CD4-positive, alpha-beta T cell treated with Interleukin-15 for 4 hours (primary cell): ENCODE measurements at regions not wholly inside any gene's neighbourhood (a gene's known extent, or its start where the extent isn't known, plus 50 kb on each side); places are given as distances from the start of the nearest gene placed in this dataset.

Experiments
- DNase-seq: peaks from one replicate; pipeline ENCODE4 v3.0.0-alpha.2; 2020; ENCODE audit warnings: low spot score

DNA sequence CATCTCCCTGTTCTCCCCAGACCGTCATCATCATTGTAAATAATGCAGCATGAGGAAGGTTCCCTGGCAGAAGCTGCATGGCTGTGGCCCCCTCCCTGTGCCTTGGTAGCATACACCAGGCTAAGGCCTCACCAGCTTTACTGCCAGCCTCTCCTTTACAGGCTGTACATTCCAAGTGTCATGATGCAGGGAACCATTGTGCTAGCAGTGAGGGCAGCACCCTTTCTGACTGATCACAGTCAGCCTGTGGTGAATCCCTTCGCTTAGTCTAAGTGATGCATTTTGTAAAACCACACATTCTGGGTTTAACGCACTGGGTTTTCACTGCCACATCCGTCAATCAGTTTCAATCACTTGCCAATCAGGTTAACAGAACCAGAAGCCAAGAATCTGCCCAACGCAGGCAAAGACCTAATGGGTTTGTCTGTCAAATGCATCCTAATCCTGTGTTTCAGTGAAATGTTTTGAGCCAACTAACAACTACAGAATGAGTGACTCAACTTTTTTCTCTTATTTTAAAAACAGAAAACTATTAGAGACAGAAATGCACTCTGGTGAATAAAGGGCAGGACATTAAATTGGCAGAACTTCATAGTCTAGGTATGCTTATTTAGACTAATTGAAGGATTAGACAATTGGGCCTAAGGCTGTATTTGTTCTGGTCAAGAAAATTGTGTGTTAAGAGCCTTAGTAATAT lies 225.9 kb upstream of the DPH6 start:
- no peak for DNase-seq

- no peak for DNase-seq
Observed at GRCh38 chr15:35774653-35775052, 228.7 kb upstream of the DPH6 start.

DNA sequence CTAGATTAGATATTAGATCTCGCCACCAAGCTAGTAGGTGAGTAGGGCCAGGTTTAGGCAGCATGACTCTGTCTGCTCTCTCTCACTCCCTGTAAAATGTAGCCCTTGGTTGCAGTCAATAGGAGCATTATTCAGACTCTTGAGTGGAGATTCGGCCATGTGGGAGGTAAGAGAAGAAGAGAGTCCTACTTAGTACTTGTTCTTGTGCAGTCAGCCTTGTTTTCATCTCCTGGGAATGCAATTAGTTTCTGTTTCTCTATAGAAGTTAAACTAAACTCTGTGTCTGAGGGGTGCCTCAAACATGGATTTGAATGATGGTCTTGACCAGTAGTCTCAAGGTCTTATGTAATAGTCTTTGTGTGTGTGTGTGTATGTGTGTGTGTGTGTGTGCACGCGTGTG lies 229.5 kb upstream of the DPH6 start:
- DNase-seq: no peak

GRCh38 chr15:35777061-35777460 lies 231.1 kb upstream of the DPH6 start:
- no peak for DNase-seq

GRCh38 chr15:35783203-35783602 lies 237.2 kb upstream of the DPH6 start:
- DNase-seq: no peak

DNA sequence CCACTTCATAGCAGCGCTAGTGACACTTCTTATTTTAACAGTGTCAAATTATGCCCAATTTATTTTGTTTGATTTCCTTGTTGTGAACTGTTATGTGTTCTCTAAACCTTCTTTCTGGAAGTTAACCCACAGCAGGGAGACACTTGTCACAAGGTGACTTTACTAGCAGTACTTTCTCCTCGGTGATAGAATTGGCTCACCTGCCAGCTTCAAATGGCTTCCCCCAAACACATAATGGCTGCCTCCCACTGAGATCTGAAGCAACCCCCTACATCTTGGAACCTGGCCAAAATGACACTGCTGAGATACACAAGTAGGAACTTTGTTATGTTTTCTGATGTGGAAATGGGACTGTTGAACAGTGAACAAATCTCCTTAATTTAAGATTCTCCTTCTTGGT lies 238.8 kb upstream of the DPH6 start:
- DNase-seq: no peak

- no peak for DNase-seq
Observed at GRCh38 chr15:35810007-35810406, 264.0 kb upstream of the DPH6 start.

- DNase-seq: no peak
Observed at GRCh38 chr15:35813573-35813972, 267.6 kb upstream of the DPH6 start.

- no peak for DNase-seq
Observed at GRCh38 chr15:35818846-35819245, 272.9 kb upstream of the DPH6 start.

DNA sequence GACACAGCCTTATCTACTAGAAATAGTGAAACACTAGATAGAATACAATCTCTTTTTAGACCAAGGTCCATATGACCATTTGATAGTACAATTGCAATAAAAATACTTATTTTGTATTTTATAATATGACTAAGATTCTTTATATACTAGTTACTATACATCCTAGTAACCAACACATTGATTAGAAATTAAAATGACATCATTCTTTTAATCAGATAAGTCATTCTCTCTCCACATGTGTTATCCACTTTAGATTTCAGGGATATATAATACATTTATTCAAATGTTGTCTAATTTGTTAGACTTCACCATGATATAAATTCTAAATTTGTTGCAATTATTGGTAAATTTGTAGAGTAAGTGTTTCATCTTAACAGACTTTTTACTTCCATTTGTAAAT lies 276.2 kb upstream of the DPH6 start:
- no peak for DNase-seq

- no peak for DNase-seq
Observed at GRCh38 chr15:35827141-35827540, 281.2 kb upstream of the DPH6 start.

GRCh38 chr15:35827911-35828310 lies 281.9 kb upstream of the DPH6 start:
- DNase-seq: no peak

DNA sequence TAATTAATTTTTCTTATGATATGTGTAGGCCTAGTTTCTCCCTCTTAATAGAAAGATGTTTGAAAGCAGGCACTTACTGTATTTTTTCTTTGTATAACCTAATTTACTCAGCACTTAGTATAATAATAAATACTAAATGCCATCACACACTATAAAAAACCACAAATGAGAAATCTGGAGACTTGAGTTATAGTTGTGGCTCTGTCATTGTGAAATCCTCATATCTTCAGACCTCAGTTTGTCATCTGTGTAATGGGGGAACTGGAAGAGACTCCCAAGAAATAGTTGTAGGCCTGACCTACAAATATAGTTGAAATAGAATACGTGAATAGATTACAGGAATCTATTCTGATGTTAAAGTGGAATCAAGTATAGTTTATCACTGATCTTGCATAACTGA lies 287.6 kb upstream of the DPH6 start:
- no peak for DNase-seq

- no peak for DNase-seq
Observed at GRCh38 chr15:35834216-35834830, 288.4 kb upstream of the DPH6 start.

- no peak for DNase-seq
Observed at GRCh38 chr15:35834866-35835265, 288.9 kb upstream of the DPH6 start.

DNA sequence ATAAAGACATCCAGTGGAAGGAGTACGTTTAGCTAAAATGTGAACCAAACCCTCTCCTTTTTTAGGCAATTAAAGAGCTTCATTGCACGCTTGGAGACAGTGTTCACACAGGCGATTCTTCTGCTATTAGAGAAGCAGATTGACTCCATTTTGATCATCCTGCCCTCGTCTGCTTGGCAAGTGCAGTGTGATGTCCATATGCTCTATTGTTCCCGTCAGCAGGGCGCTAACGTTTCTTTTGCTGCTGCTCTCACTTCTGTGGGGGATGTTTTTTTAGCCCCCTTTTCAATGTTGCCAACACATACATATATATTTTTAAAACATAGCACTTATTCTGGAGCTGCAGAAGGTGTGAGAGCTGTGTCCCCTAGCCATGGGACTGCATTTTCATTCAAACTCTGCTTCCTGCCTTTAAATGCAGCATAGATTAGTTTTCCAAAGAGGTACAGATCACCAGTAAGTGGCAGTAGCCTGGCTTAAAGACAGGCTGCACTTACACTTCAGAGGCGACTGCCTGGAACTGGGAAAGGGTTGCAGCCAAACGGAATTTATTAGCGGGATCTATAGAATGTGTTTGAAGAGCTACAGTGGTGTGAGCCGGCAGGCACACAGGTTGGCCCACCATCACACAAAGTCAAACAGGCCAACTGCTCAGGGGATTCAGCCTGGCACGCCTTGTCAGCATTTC lies 292.6 kb upstream of the DPH6 start:
- DNase-seq: no peak

- DNase-seq: no peak
Observed at GRCh38 chr15:35842631-35843030, 296.7 kb upstream of the DPH6 start.

GRCh38 chr15:35843498-35843897 lies 297.5 kb upstream of the DPH6 start:
- DNase-seq: no peak

- DNase-seq: no peak
Observed at GRCh38 chr15:35850284-35850683, 304.3 kb upstream of the DPH6 start.

DNA sequence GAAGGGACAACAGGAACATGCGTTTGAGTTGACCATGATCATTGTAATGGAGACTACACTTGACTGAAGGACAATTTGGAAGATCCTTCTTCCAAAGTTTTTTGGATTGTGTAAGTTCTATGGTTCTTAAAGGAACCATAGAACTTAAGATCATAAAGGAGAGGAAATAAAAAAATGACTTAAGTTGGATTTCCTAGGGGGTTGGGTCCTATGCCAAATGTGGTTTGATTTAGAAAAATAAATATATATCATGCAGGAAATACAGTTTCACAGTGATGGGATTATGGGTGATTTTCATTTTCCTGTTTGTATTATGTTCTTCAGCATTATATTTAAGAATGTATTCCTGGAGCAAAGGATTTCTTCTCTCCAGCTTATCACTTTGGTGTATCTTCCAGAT lies 305.5 kb upstream of the DPH6 start:
- no peak for DNase-seq

DNA sequence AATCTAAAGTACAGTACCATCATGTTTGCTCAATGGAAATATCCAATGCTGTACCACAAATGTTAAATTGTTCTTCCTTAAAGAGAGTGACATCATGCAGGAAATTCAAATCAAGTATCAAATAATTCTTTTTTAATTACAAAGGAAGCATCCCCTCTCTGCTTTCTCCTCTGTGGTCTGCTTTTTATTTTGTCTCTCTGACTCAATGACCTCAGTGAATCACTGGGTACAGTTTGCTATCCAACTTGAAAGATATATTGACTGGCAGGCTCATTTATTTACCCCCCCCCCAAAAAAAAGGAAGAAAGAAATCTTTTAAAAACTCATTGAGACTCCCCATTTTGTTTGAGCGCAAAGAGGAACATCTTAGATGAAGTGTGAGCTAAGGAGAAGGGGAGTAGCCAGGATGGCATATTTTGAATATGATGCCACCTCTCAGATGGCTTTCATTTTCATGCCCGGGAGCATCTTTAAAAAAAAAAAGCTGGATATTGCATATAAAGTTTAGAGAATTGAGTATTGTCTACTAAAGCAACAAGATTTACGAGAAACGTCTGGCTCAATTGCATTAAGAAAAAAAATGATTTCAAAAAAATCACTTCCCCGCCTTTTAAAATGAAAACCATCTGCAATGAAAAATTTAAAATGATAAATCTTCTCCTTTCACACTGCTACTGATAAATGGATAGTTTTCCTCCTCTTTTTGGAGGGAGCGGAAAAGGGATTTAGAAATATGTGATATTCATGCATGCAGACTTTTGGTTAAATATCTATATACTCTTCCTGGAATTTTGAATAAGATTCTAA lies 307.1 kb upstream of the DPH6 start:
- no peak for DNase-seq

DNA sequence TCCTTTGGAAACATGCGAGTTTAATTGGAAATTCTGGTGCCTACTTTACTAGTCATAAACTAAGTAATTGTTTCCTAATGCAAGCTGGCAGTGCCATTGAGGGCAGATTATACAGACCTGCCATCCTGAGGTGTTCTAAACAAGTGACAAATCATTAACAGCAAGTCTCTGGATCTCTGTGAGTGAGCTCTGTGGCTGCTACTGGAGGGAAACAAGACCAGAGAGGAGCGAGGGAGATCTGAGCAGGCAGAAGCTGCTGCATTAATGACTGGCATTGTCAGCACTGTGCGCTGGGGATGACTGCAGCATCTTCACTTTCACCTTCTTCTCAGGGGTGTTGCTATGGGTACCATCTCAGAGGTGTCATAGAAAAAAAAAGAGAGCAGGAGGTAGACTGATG lies 308.4 kb upstream of the DPH6 start:
- no peak for DNase-seq
